SK-N-MC (cell line): ENCODE measurements at regions not wholly inside any gene's neighbourhood (a gene's known extent, or its start where the extent isn't known, plus 50 kb on each side); places are given as distances from the start of the nearest gene placed in this dataset.

Experiments used
- FOXP2 ChIP-seq: optimal IDR thresholded peaks from 2 replicates; pipeline ENCODE3; 2011; ENCODE audit warnings: mild to moderate bottlenecking, moderate library complexity; ENCODE audit not compliant: insufficient read depth; ENCODE audit errors: extremely low read length, control extremely low read depth
- POLR2AphosphoS5 ChIP-seq: IDR thresholded peaks from 2 replicates; pipeline ENCODE4 v1.6.1; 2012; ENCODE audit warnings: mild to moderate bottlenecking, low read depth, low read length, borderline replicate concordance

- TF ChIP-seq POLR2AphosphoS5 (no peak), FOXP2 (no peak)
Observed at GRCh38 chr14:66242001-66242400, 244.2 kb upstream of the CCDC196 start.
